HCT116 (cell line): ENCODE measurements at regions not wholly inside any gene's neighbourhood (a gene's known extent, or its start where the extent isn't known, plus 50 kb on each side); places are given as distances from the start of the nearest gene placed in this dataset.

Experiments used
- CEBPB ChIP-seq: IDR thresholded peaks from 2 replicates; pipeline ENCODE4 v1.6.1; 2012; ENCODE audit warnings: low read depth
- CTCF ChIP-seq, 3 experiments: fragments of 200-600 bp in 1 of 3; sonication (generic) in 1 of 3; IDR thresholded peaks in 2 of 3; conservative IDR thresholded peaks in 1 of 3; 2 replicates each; pipeline ENCODE4 v1.5.1; 2012 to 2017; ENCODE audit warnings: low read depth in 2 of 3, low read length in 2 of 3, antibody characterized with exemption in 1 of 3, borderline replicate concordance in 1 of 3, control low read depth in 1 of 3, mild to moderate bottlenecking in 1 of 3, mixed read lengths in 1 of 3, mixed run types in 1 of 3, moderate library complexity in 1 of 3; ENCODE audit not compliant: insufficient read depth in 1 of 3
- EGR1 ChIP-seq: IDR thresholded peaks from 2 replicates; pipeline ENCODE4 v1.6.1; 2012; ENCODE audit warnings: low read depth
- EZH2 ChIP-seq: fragments of 200-600 bp; sonication (generic); IDR thresholded peaks from 2 replicates; pipeline ENCODE4 v1.6.1; 2017; ENCODE audit warnings: antibody characterized with exemption, mixed run types
- FOSL1 ChIP-seq: IDR thresholded peaks from 2 replicates; pipeline ENCODE4 v1.6.1; 2012; ENCODE audit warnings: low read depth
- MAX ChIP-seq: IDR thresholded peaks from 2 replicates; pipeline ENCODE4 v1.6.1; 2012
- POLR2A ChIP-seq: IDR thresholded peaks from 2 replicates; pipeline ENCODE4 v1.7.0; 2011; ENCODE audit warnings: borderline replicate concordance; ENCODE audit not compliant: insufficient read depth, insufficient read length; ENCODE audit errors: extremely low read depth
- RAD21 ChIP-seq: IDR thresholded peaks from 2 replicates; pipeline ENCODE4 v1.6.1; 2012; ENCODE audit warnings: low read depth, mild to moderate bottlenecking
- TCF7L2 ChIP-seq: IDR thresholded peaks from 2 replicates; pipeline ENCODE4 v1.7.0; 2011; ENCODE audit warnings: borderline replicate concordance, inconsistent platforms; ENCODE audit not compliant: insufficient read depth, insufficient read length; ENCODE audit errors: extremely low read depth
- YY1 ChIP-seq: IDR thresholded peaks from 2 replicates; pipeline ENCODE4 v1.6.1; 2011; ENCODE audit warnings: low read length, low read depth, moderate library complexity, mild to moderate bottlenecking; ENCODE audit not compliant: insufficient replicate concordance; ENCODE audit errors: extremely low read depth
- ZBTB33 ChIP-seq: IDR thresholded peaks from 2 replicates; pipeline ENCODE4 v1.6.1; 2011; ENCODE audit warnings: mild to moderate bottlenecking, low read length, moderate library complexity; ENCODE audit not compliant: insufficient replicate concordance; ENCODE audit errors: extremely low read depth
- ZNF274 ChIP-seq: fragments of 200-500 bp; sonication (Bioruptor generic); IDR thresholded peaks from 2 replicates; pipeline ENCODE4 v1.6.1; 2014; ENCODE audit warnings: mild to moderate bottlenecking, low read depth, low read length, inconsistent platforms
- TF ChIP-seq, protein P1 (sequence below): IDR thresholded peaks from 2 replicates; pipeline ENCODE4 v1.6.1; 2012
- TF ChIP-seq, protein P2 (sequence below): IDR thresholded peaks from 2 replicates; pipeline ENCODE4 v1.6.1; 2012; ENCODE audit warnings: low read depth

DNA sequence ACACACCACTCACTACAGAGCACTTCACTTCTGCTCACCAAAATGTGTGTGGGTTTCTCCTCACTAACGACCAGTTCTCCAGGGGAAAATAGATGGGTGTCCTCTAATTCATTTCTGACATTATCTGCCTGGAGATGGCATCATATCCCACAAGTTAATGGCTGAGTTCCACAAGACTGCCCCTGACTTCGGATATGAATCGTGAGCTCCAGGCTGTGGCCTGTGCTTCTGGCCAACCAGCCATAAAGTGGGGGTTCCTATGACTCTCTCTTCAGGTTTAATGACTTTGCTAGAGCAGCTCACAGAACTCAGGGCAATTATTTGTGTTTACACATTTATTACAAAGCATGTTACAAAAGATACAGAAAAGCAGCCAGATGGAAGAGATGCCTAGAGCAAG, 113.0 kb upstream of the SYT13 start:
- no peak for TF ChIP-seq POLR2A
- TF ChIP-seq, protein P1, sequence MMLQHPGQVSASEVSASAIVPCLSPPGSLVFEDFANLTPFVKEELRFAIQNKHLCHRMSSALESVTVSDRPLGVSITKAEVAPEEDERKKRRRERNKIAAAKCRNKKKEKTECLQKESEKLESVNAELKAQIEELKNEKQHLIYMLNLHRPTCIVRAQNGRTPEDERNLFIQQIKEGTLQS = no peak
- no peak for TF ChIP-seq MAX
- no peak for TF ChIP-seq CTCF (IDR thresholded peaks at IDR 0.05 in 2 of 3, conservative IDR thresholded peaks at IDR 0.05 in 1 of 3; ENCODE audit: borderline replicate concordance in 1 of 3, insufficient read depth in 1 of 3, low read depth in 2 of 3, low read length in 2 of 3)
- TF ChIP-seq, protein P2, sequence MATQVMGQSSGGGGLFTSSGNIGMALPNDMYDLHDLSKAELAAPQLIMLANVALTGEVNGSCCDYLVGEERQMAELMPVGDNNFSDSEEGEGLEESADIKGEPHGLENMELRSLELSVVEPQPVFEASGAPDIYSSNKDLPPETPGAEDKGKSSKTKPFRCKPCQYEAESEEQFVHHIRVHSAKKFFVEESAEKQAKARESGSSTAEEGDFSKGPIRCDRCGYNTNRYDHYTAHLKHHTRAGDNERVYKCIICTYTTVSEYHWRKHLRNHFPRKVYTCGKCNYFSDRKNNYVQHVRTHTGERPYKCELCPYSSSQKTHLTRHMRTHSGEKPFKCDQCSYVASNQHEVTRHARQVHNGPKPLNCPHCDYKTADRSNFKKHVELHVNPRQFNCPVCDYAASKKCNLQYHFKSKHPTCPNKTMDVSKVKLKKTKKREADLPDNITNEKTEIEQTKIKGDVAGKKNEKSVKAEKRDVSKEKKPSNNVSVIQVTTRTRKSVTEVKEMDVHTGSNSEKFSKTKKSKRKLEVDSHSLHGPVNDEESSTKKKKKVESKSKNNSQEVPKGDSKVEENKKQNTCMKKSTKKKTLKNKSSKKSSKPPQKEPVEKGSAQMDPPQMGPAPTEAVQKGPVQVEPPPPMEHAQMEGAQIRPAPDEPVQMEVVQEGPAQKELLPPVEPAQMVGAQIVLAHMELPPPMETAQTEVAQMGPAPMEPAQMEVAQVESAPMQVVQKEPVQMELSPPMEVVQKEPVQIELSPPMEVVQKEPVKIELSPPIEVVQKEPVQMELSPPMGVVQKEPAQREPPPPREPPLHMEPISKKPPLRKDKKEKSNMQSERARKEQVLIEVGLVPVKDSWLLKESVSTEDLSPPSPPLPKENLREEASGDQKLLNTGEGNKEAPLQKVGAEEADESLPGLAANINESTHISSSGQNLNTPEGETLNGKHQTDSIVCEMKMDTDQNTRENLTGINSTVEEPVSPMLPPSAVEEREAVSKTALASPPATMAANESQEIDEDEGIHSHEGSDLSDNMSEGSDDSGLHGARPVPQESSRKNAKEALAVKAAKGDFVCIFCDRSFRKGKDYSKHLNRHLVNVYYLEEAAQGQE = no peak
- TF ChIP-seq YY1 = no peak
- no peak for TF ChIP-seq ZBTB33
- TF ChIP-seq CEBPB = no peak
- TF ChIP-seq RAD21 = no peak
- no peak for TF ChIP-seq EZH2
- TF ChIP-seq ZNF274 = no peak
- no peak for TF ChIP-seq FOSL1
- no peak for TF ChIP-seq EGR1
- TF ChIP-seq TCF7L2 = no peak
